HEK293 (cell line): ENCODE measurements at regions not wholly inside any gene's neighbourhood (a gene's known extent, or its start where the extent isn't known, plus 50 kb on each side); places are given as distances from the start of the nearest gene placed in this dataset.

Source experiments
- CTCF ChIA-PET: fragments of 350-600 bp; formaldehyde crosslinking; extraction: SDS; loops from one replicate; lab custom pipeline; 2021; ENCODE audit warnings: antibody characterized with exemption; lab: Yijun Ruan, JAX
- POLR2A ChIA-PET: fragments of 300-600 bp; formaldehyde crosslinking; extraction: SDS; loops from one replicate; lab custom pipeline; 2020; ENCODE audit warnings: antibody characterized with exemption, inconsistent platforms; lab: Yijun Ruan, JAX
- H3K27ac ChIP-seq: fragments of 200-500 bp; sonication (Bioruptor generic); 2 replicates; pipeline ENCODE4 v1.5.1; 2014; ENCODE audit warnings: low read depth, low read length, control low read depth, inconsistent platforms; ENCODE audit errors: extremely low read depth
- H3K36me3 ChIP-seq, 2 experiments: fragments of 200-500 bp in 1 of 2; sonication (Bioruptor generic) in 1 of 2; 1 replicate in 1 of 2; 2 replicates in 1 of 2; pipeline ENCODE4 v1.5.1; 2014 to 2017; ENCODE audit warnings: inconsistent platforms in 2 of 2, low read length in 2 of 2; ENCODE audit not compliant: control insufficient read depth in 2 of 2, insufficient read depth in 1 of 2
- H3K4me1 ChIP-seq: fragments of 200-500 bp; sonication (Bioruptor generic); 2 replicates; pipeline ENCODE4 v1.5.1; 2014; ENCODE audit warnings: mild to moderate bottlenecking, low read length, inconsistent platforms; ENCODE audit not compliant: control insufficient read depth, insufficient read depth
- H3K4me3 ChIP-seq: 2 replicates; pipeline ENCODE4 v1.5.1; 2011; ENCODE audit warnings: low read depth, mild to moderate bottlenecking, control low read depth, low read length, moderate library complexity
- H3K9me3 ChIP-seq: fragments of 200-500 bp; sonication (Bioruptor generic); 2 replicates; pipeline ENCODE4 v1.5.1; 2014; ENCODE audit warnings: low read depth, low read length, inconsistent platforms; ENCODE audit not compliant: control insufficient read depth, insufficient read depth
- HOXA7 ChIP-seq: sonication (generic); formaldehyde crosslinking; IDR thresholded peaks from 2 replicates; pipeline ENCODE4 v1.8.1; 2022; ENCODE audit warnings: missing genetic modification reagents, borderline replicate concordance
- SCRT2 ChIP-seq: fragments of 450-650 bp; formaldehyde crosslinking; IDR thresholded peaks from 2 replicates; pipeline ENCODE4 v1.5.1; 2016; ENCODE audit warnings: missing biosample characterization, missing genetic modification characterization
- SP2 ChIP-seq: fragments of 450-650 bp; formaldehyde crosslinking; IDR thresholded peaks from 2 replicates; pipeline ENCODE4 v1.5.1; 2016; ENCODE audit warnings: missing biosample characterization, missing genetic modification characterization
- ZBTB11 ChIP-seq: fragments of 450-650 bp; formaldehyde crosslinking; conservative IDR thresholded peaks from 2 replicates; pipeline ENCODE4 v1.5.1; 2016; ENCODE audit warnings: low read depth, missing biosample characterization, missing genetic modification characterization
- ZBTB21 ChIP-seq: fragments of 450-650 bp; formaldehyde crosslinking; IDR thresholded peaks from 2 replicates; pipeline ENCODE4 v1.5.1; 2017; ENCODE audit warnings: missing biosample characterization, missing genetic modification characterization
- ZBTB26 ChIP-seq: fragments of 450-650 bp; formaldehyde crosslinking; optimal IDR thresholded peaks from 2 replicates; pipeline ENCODE3; 2016; ENCODE audit warnings: missing biosample characterization, mild to moderate bottlenecking, missing genetic modification characterization
- ZFP41 ChIP-seq: fragments of 450-650 bp; formaldehyde crosslinking; IDR thresholded peaks from 2 replicates; pipeline ENCODE4 v1.5.1; 2016; ENCODE audit warnings: missing biosample characterization, missing genetic modification characterization, borderline replicate concordance
- ZNF121 ChIP-seq: fragments of 450-650 bp; formaldehyde crosslinking; IDR thresholded peaks from 2 replicates; pipeline ENCODE4 v1.5.1; 2016; ENCODE audit warnings: missing biosample characterization, missing genetic modification characterization
- ZNF133 ChIP-seq: fragments of 450-650 bp; formaldehyde crosslinking; IDR thresholded peaks from 2 replicates; pipeline ENCODE4 v1.5.1; 2016; ENCODE audit warnings: missing biosample characterization, missing genetic modification characterization
- ZNF426 ChIP-seq: fragments of 450-650 bp; formaldehyde crosslinking; IDR thresholded peaks from 2 replicates; pipeline ENCODE4 v1.5.1; 2017; ENCODE audit warnings: missing biosample characterization, missing genetic modification characterization, mild to moderate bottlenecking, inconsistent platforms, moderate library complexity
- ZNF449 ChIP-seq: fragments of 450-650 bp; formaldehyde crosslinking; IDR thresholded peaks from 2 replicates; pipeline ENCODE4 v1.5.1; 2017; ENCODE audit warnings: missing biosample characterization, mild to moderate bottlenecking, missing genetic modification characterization, moderate library complexity
- ZNF510 ChIP-seq: fragments of 450-650 bp; formaldehyde crosslinking; IDR thresholded peaks from 2 replicates; pipeline ENCODE4 v1.5.1; 2018; ENCODE audit warnings: mild to moderate bottlenecking, missing genetic modification characterization, missing biosample characterization; ENCODE audit not compliant: insufficient replicate concordance
- ZNF513 ChIP-seq: fragments of 450-650 bp; IDR thresholded peaks from 2 replicates; pipeline ENCODE4 v1.5.1; 2018; ENCODE audit warnings: missing biosample characterization, missing genetic modification characterization
- ZNF521 ChIP-seq: fragments of 450-650 bp; formaldehyde crosslinking; IDR thresholded peaks from 2 replicates; pipeline ENCODE4 v1.5.1; 2017; ENCODE audit warnings: missing biosample characterization, mild to moderate bottlenecking, missing genetic modification characterization
- ZNF596 ChIP-seq: fragments of 450-650 bp; IDR thresholded peaks from 2 replicates; pipeline ENCODE4 v1.5.0; 2018; ENCODE audit warnings: missing biosample characterization, mild to moderate bottlenecking, missing genetic modification characterization, moderate library complexity
- ZNF837 ChIP-seq: fragments of 450-650 bp; formaldehyde crosslinking; IDR thresholded peaks from 2 replicates; pipeline ENCODE4 v1.5.1; 2016; ENCODE audit warnings: missing biosample characterization, missing genetic modification characterization

- Histone ChIP-seq H3K4me1 (no peaks in the 10 kb centered on the region), H3K27ac (no peak overlapping the region), H3K36me3 (no peaks in the 10 kb centered on the region), H3K4me3 (no peak overlapping the region), H3K9me3 (no peaks in the 10 kb centered on the region)
- TF ChIP-seq ZNF449 (tag by site-specific recombination) (no peak), ZNF121 (no peak), ZBTB11 (tag by site-specific recombination) (no peak), ZNF513 (tag by site-specific recombination) (no peak), ZNF596 (tag by site-specific recombination) (no peak), SP2 (no peak), ZNF133 (tag by site-specific recombination) (no peak), ZNF521 (no peak), ZBTB26 (no peak)
- ChIA-PET POLR2A (no interaction called here), CTCF (interaction anchor here (0.9 kb wide), 1 partner anchor 427 kb away, joined by 3 read pairs; no protein-coding TSS in a partner anchor)
Observed at GRCh38 chr7:85457911-85458310, 271.1 kb upstream of the SEMA3D start.

GRCh38 chr7:85456254-85456653, 269.4 kb upstream of the SEMA3D start:
- H3K27ac ChIP-seq: no peak overlapping the region
- ChIA-PET POLR2A (no interaction called here), CTCF (interaction anchor here (0.7 kb wide), 1 partner anchor 846 kb away, joined by 3 read pairs; no protein-coding TSS in a partner anchor)
- H3K36me3 ChIP-seq: no peaks in the 10 kb centered on the region
- H3K4me1 ChIP-seq: no peaks in the 10 kb centered on the region
- H3K9me3 ChIP-seq: no peaks in the 10 kb centered on the region
- TF ChIP-seq HOXA7 (CRISPR knock-in tag) (no peak), ZNF426 (tag by site-specific recombination) (no peak), ZNF510 (tag by site-specific recombination) (no peak), ZFP41 (tag by site-specific recombination) (no peak), ZBTB21 (tag by site-specific recombination) (no peak), ZNF837 (tag by site-specific recombination) (no peak), SCRT2 (no peak)
- no peak overlapping the region for H3K4me3 ChIP-seq
